Hippocampal formation (tissue), 2 donors: ENCODE measurements at regions not wholly inside any gene's neighbourhood (a gene's known extent, or its start where the extent isn't known, plus 50 kb on each side); places are given as distances from the start of the nearest gene placed in this dataset.
A peak's percentile ranks its signal among the peaks of the same experiment; 100 is the strongest.
"Not testable (repeated sequence)": the region's sequence is repeated elsewhere in the genome, so short reads cannot be mapped to it uniquely, and the experiment has no call there.

Experiments used
- DNase-seq, 2 donors: peaks; one replicate each; lab custom pipeline; 2025; lab: John Stamatoyannopoulos, UW

- not testable (repeated sequence) for DNase-seq
Measured at GRCh38 chr6:57985734-57986133, 668.3 kb downstream of the PRIM2 start.

- DNase-seq = not testable (repeated sequence)
Measured at GRCh38 chr6:57986584-57986983, 669.2 kb downstream of the PRIM2 start.

- not testable (repeated sequence) for DNase-seq
Measured at GRCh38 chr6:57989520-57990080, 672.2 kb downstream of the PRIM2 start.

- DNase-seq = not testable (repeated sequence)
Measured at GRCh38 chr6:57998858-57999619, 681.6 kb downstream of the PRIM2 start.

GRCh38 chr6:58000233-58000632, 682.8 kb downstream of the PRIM2 start:
- DNase-seq = not testable (repeated sequence)

GRCh38 chr6:58003417-58004167, 686.2 kb downstream of the PRIM2 start:
- DNase-seq = not testable (repeated sequence)

- not testable (repeated sequence) for DNase-seq
Measured at GRCh38 chr6:58007334-58008000, 690.0 kb downstream of the PRIM2 start.

GRCh38 chr6:58008001-58008335, 690.5 kb downstream of the PRIM2 start:
- DNase-seq = not testable (repeated sequence)

- not testable (repeated sequence) for DNase-seq
Measured at GRCh38 chr6:58011954-58012600, 694.6 kb downstream of the PRIM2 start.

- DNase-seq = not testable (repeated sequence)
Measured at GRCh38 chr6:58016614-58017013, 699.2 kb downstream of the PRIM2 start.

GRCh38 chr6:58028188-58028587, 710.8 kb downstream of the PRIM2 start:
- DNase-seq = peak in 1 of 2 donors; percentile 5

GRCh38 chr6:58038213-58038612, 720.8 kb downstream of the PRIM2 start:
- not testable (repeated sequence) for DNase-seq

GRCh38 chr6:58046584-58046983, 729.2 kb downstream of the PRIM2 start:
- DNase-seq = not testable (repeated sequence)

- DNase-seq = not testable (repeated sequence)
Measured at GRCh38 chr6:58047389-58047788, 730.0 kb downstream of the PRIM2 start.

- peak; percentile 4 to 31 for DNase-seq
Measured at GRCh38 chr6:58047865-58048264, 730.4 kb downstream of the PRIM2 start.

- not testable (repeated sequence) for DNase-seq
Measured at GRCh38 chr6:58055465-58056176, 738.2 kb downstream of the PRIM2 start.

GRCh38 chr6:58059701-58060100, 742.3 kb downstream of the PRIM2 start:
- not testable (repeated sequence) for DNase-seq

- DNase-seq = not testable (repeated sequence)
Measured at GRCh38 chr6:58063542-58063941, 746.1 kb downstream of the PRIM2 start.

- DNase-seq = not testable (repeated sequence)
Measured at GRCh38 chr6:58067867-58068548, 750.6 kb downstream of the PRIM2 start.

GRCh38 chr6:58073263-58073662, 755.8 kb downstream of the PRIM2 start:
- DNase-seq = no peak
